ENCODE measurements at regions not wholly inside any gene's neighbourhood (a gene's known extent, or its start where the extent isn't known, plus 50 kb on each side); places are given as distances from the start of the nearest gene placed in this dataset.

DNA sequence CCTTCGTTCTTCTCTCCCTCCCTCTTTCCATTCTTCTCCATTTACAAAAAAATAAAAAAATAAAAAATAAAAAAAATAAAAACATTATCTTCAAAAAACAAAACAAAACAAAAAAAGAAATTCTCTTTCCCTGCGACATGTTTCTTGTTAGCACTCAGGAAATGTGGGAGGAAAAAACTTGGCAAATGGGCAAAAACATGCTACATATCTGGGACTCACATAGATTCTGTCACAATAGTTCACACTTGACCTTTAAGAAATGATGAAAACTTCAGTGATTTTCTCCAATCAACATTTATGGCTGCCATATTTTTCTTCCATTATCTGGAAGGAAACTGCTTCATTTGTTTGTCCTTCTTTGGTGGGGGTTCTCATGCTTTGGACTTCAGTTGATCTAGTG lies 109.3 kb downstream of the PRKAB2 start:
- no peak for TF ChIP-seq CEBPB (IDR thresholded peaks at IDR 0.05)
- TF ChIP-seq, protein P1, sequence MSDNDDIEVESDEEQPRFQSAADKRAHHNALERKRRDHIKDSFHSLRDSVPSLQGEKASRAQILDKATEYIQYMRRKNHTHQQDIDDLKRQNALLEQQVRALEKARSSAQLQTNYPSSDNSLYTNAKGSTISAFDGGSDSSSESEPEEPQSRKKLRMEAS (IDR thresholded peaks at IDR 0.05) = no peak
- TF ChIP-seq TEAD4 (IDR thresholded peaks at IDR 0.05) = no peak
- TF ChIP-seq RAD21 (IDR thresholded peaks at IDR 0.05; ENCODE audit: low read depth) = no peak
- TF ChIP-seq EP300 (IDR thresholded peaks at IDR 0.05; ENCODE audit: borderline replicate concordance) = no peak
- TF ChIP-seq EGR1 (IDR thresholded peaks at IDR 0.05) = no peak
- TF ChIP-seq, protein P2, sequence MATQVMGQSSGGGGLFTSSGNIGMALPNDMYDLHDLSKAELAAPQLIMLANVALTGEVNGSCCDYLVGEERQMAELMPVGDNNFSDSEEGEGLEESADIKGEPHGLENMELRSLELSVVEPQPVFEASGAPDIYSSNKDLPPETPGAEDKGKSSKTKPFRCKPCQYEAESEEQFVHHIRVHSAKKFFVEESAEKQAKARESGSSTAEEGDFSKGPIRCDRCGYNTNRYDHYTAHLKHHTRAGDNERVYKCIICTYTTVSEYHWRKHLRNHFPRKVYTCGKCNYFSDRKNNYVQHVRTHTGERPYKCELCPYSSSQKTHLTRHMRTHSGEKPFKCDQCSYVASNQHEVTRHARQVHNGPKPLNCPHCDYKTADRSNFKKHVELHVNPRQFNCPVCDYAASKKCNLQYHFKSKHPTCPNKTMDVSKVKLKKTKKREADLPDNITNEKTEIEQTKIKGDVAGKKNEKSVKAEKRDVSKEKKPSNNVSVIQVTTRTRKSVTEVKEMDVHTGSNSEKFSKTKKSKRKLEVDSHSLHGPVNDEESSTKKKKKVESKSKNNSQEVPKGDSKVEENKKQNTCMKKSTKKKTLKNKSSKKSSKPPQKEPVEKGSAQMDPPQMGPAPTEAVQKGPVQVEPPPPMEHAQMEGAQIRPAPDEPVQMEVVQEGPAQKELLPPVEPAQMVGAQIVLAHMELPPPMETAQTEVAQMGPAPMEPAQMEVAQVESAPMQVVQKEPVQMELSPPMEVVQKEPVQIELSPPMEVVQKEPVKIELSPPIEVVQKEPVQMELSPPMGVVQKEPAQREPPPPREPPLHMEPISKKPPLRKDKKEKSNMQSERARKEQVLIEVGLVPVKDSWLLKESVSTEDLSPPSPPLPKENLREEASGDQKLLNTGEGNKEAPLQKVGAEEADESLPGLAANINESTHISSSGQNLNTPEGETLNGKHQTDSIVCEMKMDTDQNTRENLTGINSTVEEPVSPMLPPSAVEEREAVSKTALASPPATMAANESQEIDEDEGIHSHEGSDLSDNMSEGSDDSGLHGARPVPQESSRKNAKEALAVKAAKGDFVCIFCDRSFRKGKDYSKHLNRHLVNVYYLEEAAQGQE (IDR thresholded peaks at IDR 0.05; ENCODE audit: low read depth) = no peak
- TF ChIP-seq YY1 (IDR thresholded peaks at IDR 0.05; ENCODE audit: low read depth) = no peak

Data from Ishikawa (cell line).